Fibroblast of lung (primary cell): ENCODE measurements at regions not wholly inside any gene's neighbourhood (a gene's known extent, or its start where the extent isn't known, plus 50 kb on each side); places are given as distances from the start of the nearest gene placed in this dataset.

Experiments used
- DNase-seq, 2 donors: peaks; one replicate each; pipeline versions ENCODE4 v3.0.0 to v3.0.0-alpha.2; 2010; ENCODE audit warnings: low read depth in 2 of 2
- H2AFZ ChIP-seq: 2 replicates; pipeline ENCODE4 v1.5.1; 2012; ENCODE audit warnings: low read length, control low read depth, inconsistent platforms
- H3K27ac ChIP-seq: 2 replicates; pipeline ENCODE4 v1.5.1; 2011; ENCODE audit warnings: low read length, control low read depth; ENCODE audit not compliant: insufficient read depth
- H3K27me3 ChIP-seq: 2 replicates; pipeline ENCODE4 v1.5.1; 2011; ENCODE audit warnings: mild to moderate bottlenecking, low read length; ENCODE audit not compliant: control insufficient read depth, insufficient read depth
- H3K36me3 ChIP-seq: 2 replicates; pipeline ENCODE4 v1.5.1; 2011; ENCODE audit warnings: low read length; ENCODE audit not compliant: control insufficient read depth, insufficient read depth
- H3K4me1 ChIP-seq: 2 replicates; pipeline ENCODE4 v1.5.1; 2011; ENCODE audit warnings: low read length; ENCODE audit not compliant: control insufficient read depth, insufficient read depth; ENCODE audit errors: extremely low read depth
- H3K4me2 ChIP-seq: 2 replicates; pipeline ENCODE4 v1.5.1; 2011; ENCODE audit warnings: low read length, control low read depth; ENCODE audit not compliant: insufficient read depth; ENCODE audit errors: extremely low read depth
- H3K4me3 ChIP-seq, 4 experiments: fragments of 200-600 bp in 1 of 4; sonication (generic) in 1 of 4; replicated peaks in 1 of 4; 2 replicates each; pipeline ENCODE4 v1.5.1; 2011 to 2016; ENCODE audit warnings: low read length in 4 of 4, low read depth in 3 of 4, mild to moderate bottlenecking in 3 of 4, control low read depth in 2 of 4, inconsistent platforms in 1 of 4, mixed read lengths in 1 of 4; ENCODE audit not compliant: insufficient read depth in 1 of 4; ENCODE audit errors: control extremely low read depth in 1 of 4
- H3K79me2 ChIP-seq: 2 replicates; pipeline ENCODE4 v1.5.1; 2012; ENCODE audit warnings: mild to moderate bottlenecking, low read length, inconsistent platforms; ENCODE audit not compliant: control insufficient read depth, insufficient read depth
- H3K9ac ChIP-seq: 2 replicates; pipeline ENCODE4 v1.5.1; 2011; ENCODE audit warnings: mild to moderate bottlenecking, low read length, control low read depth; ENCODE audit not compliant: insufficient read depth
- H3K9me3 ChIP-seq: 2 replicates; pipeline ENCODE4 v1.5.1; 2012; ENCODE audit warnings: low read depth, low read length; ENCODE audit not compliant: control insufficient read depth, insufficient read depth
- H4K20me1 ChIP-seq: 2 replicates; pipeline ENCODE4 v1.5.1; 2011; ENCODE audit warnings: low read length; ENCODE audit not compliant: control insufficient read depth, insufficient read depth; ENCODE audit errors: extremely low read depth
- CTCF ChIP-seq, 2 donors: IDR thresholded peaks in 1 of 2; conservative IDR thresholded peaks in 1 of 2; 1 replicate in 1 of 2; 2 replicates in 1 of 2; pipeline ENCODE4 v1.5.1; 2011 to 2012; ENCODE audit warnings: low read length in 2 of 2, control low read depth in 1 of 2, inconsistent platforms in 1 of 2, low read depth in 1 of 2, mild to moderate bottlenecking in 1 of 2
- EZH2 ChIP-seq: IDR thresholded peaks from 2 replicates; pipeline ENCODE4 v1.5.1; 2012; ENCODE audit warnings: low read length, control low read depth, mild to moderate bottlenecking; ENCODE audit errors: missing control alignments

DNA sequence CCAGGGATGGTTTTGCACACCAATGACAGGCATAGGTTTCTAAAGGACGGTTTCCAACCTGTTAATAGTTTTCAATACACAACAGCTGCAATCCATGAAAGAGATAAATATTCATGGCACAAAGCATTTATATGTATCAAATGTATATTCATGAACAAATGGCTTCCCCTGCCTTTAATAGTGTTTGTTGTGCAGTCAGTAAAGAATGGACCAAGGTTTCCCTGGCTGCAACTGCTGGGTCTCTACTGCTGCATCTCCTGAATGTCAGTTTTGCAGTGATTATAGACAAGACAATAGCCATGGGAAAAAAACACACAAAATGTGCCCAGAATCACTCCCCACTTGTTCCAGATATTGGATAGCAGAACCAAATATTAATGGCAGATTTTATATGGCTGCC, 284.1 kb downstream of the BTG1 start:
- H3K36me3 ChIP-seq, result no peaks in the 10 kb centered on the region
- H3K27ac ChIP-seq, result no peak overlapping the region
- H3K4me3 ChIP-seq, result no peak overlapping the region
- H2AFZ ChIP-seq, result no peak overlapping the region
- H3K9me3 ChIP-seq, result no peaks in the 10 kb centered on the region
- no peaks in the 10 kb centered on the region for H3K79me2 ChIP-seq
- no peaks in the 10 kb centered on the region for H4K20me1 ChIP-seq
- no peak for DNase-seq
- H3K27me3 ChIP-seq, result no peaks in the 10 kb centered on the region
- no peak overlapping the region for H3K4me2 ChIP-seq
- TF ChIP-seq EZH2, result no peak
- H3K4me1 ChIP-seq, result no peaks in the 10 kb centered on the region
- H3K9ac ChIP-seq, result no peak overlapping the region

DNA sequence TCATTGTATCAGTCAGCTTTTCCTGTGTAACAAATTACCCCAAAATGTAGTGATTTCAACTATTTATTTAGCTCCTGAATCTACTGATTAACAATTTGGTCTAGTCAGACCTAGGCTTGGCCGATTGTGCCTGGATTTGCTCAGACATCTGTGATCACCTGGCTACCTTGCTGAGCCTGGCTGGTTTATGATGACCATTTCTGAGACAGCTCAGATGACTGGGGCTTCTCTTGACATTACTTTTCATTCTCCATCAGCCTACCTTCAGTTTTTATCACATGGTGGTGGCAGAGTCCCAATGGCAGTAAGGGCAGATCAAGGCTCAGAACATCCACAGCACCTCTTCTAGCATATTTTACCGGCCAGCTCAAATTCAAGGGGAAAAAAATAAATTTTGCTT, 286.3 kb downstream of the BTG1 start:
- Histone ChIP-seq H3K4me1 (no peaks in the 10 kb centered on the region), H3K36me3 (no peaks in the 10 kb centered on the region), H3K9ac (no peak overlapping the region), H3K27ac (no peak overlapping the region), H4K20me1 (no peaks in the 10 kb centered on the region), H3K4me3 (no peak overlapping the region), H3K79me2 (no peaks in the 10 kb centered on the region), H3K4me2 (no peak overlapping the region), H2AFZ (no peak overlapping the region), H3K27me3 (no peaks in the 10 kb centered on the region), H3K9me3 (no peaks in the 10 kb centered on the region)
- TF ChIP-seq EZH2 (no peak), CTCF (conservative IDR thresholded peaks at IDR 0.05 in 1 of 2, IDR thresholded peaks at IDR 0.05 in 1 of 2; ENCODE audit: low read depth in 1 of 2, low read length in 2 of 2) (no peak)
- no peak for DNase-seq

DNA sequence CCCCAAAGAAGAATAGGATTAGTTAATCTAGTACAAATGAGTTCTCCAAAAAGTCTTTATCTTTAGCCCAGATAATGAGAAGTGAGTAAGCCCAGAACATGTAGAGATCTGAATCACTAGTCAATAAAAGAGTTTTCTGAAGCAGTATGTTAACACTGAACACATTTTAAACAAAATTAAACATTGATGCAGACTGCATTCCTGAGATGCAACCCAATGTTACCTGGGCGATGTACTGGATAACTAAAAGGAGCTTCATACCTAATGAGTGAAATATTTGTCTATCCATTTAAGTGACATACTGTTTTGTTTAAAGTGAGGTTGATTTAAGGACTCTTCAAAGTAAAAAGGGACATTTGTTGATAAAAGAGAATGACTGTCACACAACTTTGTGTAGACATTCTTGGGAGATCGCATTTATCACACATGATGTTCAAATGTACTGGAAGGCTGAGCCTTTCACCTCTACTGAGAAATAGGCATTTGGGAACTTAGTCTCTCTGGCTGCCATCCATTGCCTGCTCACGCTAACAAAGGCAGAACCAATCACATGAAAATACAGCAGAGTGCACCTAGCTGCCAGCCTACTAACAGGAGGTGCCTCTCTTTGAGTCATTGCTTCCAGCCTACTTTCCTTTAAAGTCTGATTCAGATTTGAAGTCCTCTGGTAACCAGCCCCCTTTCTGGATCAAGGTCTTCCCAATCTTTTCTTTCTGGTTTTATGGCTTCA, 287.7 kb downstream of the BTG1 start:
- Histone ChIP-seq H2AFZ (no peak overlapping the region), H3K9ac (no peak overlapping the region), H3K36me3 (no peaks in the 10 kb centered on the region), H4K20me1 (no peaks in the 10 kb centered on the region), H3K4me1 (no peaks in the 10 kb centered on the region), H3K27ac (no peak overlapping the region), H3K4me3 (no peak overlapping the region), H3K79me2 (no peaks in the 10 kb centered on the region), H3K27me3 (no peaks in the 10 kb centered on the region), H3K9me3 (no peaks in the 10 kb centered on the region), H3K4me2 (no peak overlapping the region)
- no peak for DNase-seq
- no peak for TF ChIP-seq EZH2
- TF ChIP-seq CTCF (conservative IDR thresholded peaks at IDR 0.05 in 1 of 2, IDR thresholded peaks at IDR 0.05 in 1 of 2; ENCODE audit: low read depth in 1 of 2, low read length in 2 of 2), result no peak
